Neural cell (in vitro differentiated cells): ENCODE measurements at regions not wholly inside any gene's neighbourhood (a gene's known extent, or its start where the extent isn't known, plus 50 kb on each side); places are given as distances from the start of the nearest gene placed in this dataset.

Source experiments
- RAD21 ChIP-seq: fragments of 450-650 bp; conservative IDR thresholded peaks from 2 replicates; pipeline ENCODE4 v1.6.1; 2014; ENCODE audit warnings: antibody characterized with exemption, mild to moderate bottlenecking, moderate library complexity
- REST ChIP-seq: IDR thresholded peaks from 2 replicates; pipeline ENCODE4 v1.6.1; 2012; ENCODE audit warnings: borderline replicate concordance

- TF ChIP-seq RAD21 (no peak), REST (no peak)
Measured at GRCh38 chr14:22476005-22476751, 112.8 kb downstream of the DAD1 start.
